ENCODE measurements at regions not wholly inside any gene's neighbourhood (a gene's known extent, or its start where the extent isn't known, plus 50 kb on each side); places are given as distances from the start of the nearest gene placed in this dataset.

DNA sequence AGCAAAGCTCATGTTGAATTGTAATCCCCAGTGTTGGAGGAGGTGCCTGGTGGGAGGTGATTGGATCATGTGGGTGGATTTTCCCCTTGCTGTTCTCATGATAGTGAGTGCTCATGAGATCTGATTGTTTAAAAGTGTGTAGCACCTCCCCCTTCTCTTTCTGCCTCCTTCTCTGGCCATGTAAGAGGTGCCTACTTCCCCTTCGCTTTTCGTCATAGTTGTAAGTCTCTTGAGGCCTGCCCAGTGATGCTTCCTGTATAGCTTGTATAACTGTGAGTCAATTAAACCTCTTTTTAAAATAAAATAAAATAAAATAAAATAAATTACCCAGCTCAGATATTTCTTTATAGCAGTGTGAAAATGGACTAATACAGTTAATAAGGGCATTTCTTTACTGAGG is 1025.7 kb downstream of the PLA2G4A start:
- TF ChIP-seq CTCF (IDR thresholded peaks at IDR 0.05; ENCODE audit: low read depth, low read length), result no peak
- no peak for TF ChIP-seq EZH2phosphoT487 (IDR thresholded peaks at IDR 0.05; ENCODE audit: low read depth)

Data from OCI-LY3 (cell line).